SU-DHL-6 (cell line): ENCODE measurements at regions not wholly inside any gene's neighbourhood (a gene's known extent, or its start where the extent isn't known, plus 50 kb on each side); places are given as distances from the start of the nearest gene placed in this dataset.

Source experiments
- H2AFZ ChIP-seq: fragments of 200-600 bp; sonication (generic); 2 replicates; pipeline ENCODE4 v1.6.1; 2014; ENCODE audit warnings: low read depth, mild to moderate bottlenecking, moderate library complexity, mixed read lengths, antibody characterized with exemption, low read length; ENCODE audit not compliant: severe bottlenecking
- H3F3A ChIP-seq: fragments of 200-600 bp; shearing (Covaris generic); 2 replicates; pipeline ENCODE4 v1.6.0; 2016; ENCODE audit warnings: antibody characterized with exemption, mild to moderate bottlenecking; ENCODE audit not compliant: insufficient read depth
- H3K27ac ChIP-seq: fragments of 200-600 bp; sonication (generic); 2 replicates; pipeline ENCODE4 v1.5.1; 2016; ENCODE audit warnings: low read depth, mild to moderate bottlenecking, low read length, moderate library complexity, mixed read lengths
- H3K27me3 ChIP-seq: fragments of 200-600 bp; sonication (generic), shearing (Covaris generic); 2 replicates; pipeline ENCODE4 v1.6.0; 2014; ENCODE audit warnings: mild to moderate bottlenecking, low read length
- H3K36me3 ChIP-seq: fragments of 200-600 bp; sonication (generic); 2 replicates; pipeline ENCODE4 v1.6.1; 2014; ENCODE audit warnings: mild to moderate bottlenecking, low read length, mixed read lengths
- H3K4me2 ChIP-seq: fragments of 300-600, 200-600 bp; shearing (Covaris generic), sonication (generic); 2 replicates; pipeline ENCODE4 v1.6.0; 2014; ENCODE audit warnings: low read length, low read depth, mild to moderate bottlenecking; ENCODE audit not compliant: poor library complexity, severe bottlenecking
- H3K4me3 ChIP-seq: fragments of 200-600 bp; sonication (generic); 2 replicates; pipeline ENCODE4 v1.5.1; 2014; ENCODE audit warnings: antibody characterized with exemption, low read length, mild to moderate bottlenecking, mixed read lengths; ENCODE audit not compliant: insufficient read depth, poor library complexity, severe bottlenecking
- H3K79me2 ChIP-seq: fragments of 200-600 bp; sonication (generic); 2 replicates; pipeline ENCODE4 v1.6.1; 2014; ENCODE audit warnings: mild to moderate bottlenecking, low read length, moderate library complexity; ENCODE audit not compliant: insufficient read depth
- H3K9ac ChIP-seq: fragments of 200-600 bp; sonication (generic); 2 replicates; pipeline ENCODE4 v1.7.0; 2014; ENCODE audit warnings: mild to moderate bottlenecking, low read length
- H3K9me2 ChIP-seq: fragments of 200-600 bp; sonication (generic); replicated peaks from 2 replicates; pipeline ENCODE4 v1.6.1; 2014; ENCODE audit warnings: low read length; ENCODE audit not compliant: insufficient read depth
- H3K9me3 ChIP-seq: fragments of 200-600 bp; sonication (generic); 2 replicates; pipeline ENCODE4 v1.6.1; 2014; ENCODE audit warnings: low read length, mixed read lengths; ENCODE audit not compliant: insufficient read depth
- H4K20me1 ChIP-seq: fragments of 200-600 bp; sonication (generic); 2 replicates; pipeline ENCODE4 v1.6.1; 2014; ENCODE audit warnings: low read depth, mild to moderate bottlenecking, antibody characterized with exemption, low read length, moderate library complexity, mixed read lengths
- EZH2phosphoT487 ChIP-seq: fragments of 200-600 bp; sonication (generic), shearing (Covaris generic); conservative IDR thresholded peaks from 2 replicates; pipeline ENCODE4 v1.6.1; 2018; ENCODE audit warnings: mild to moderate bottlenecking, antibody characterized with exemption, low read length, moderate library complexity, mixed read lengths
- TF ChIP-seq, protein P1 (sequence below): fragments of 200-600 bp; sonication (generic); IDR thresholded peaks from one replicate; pipeline ENCODE4 v1.5.1; 2017; ENCODE audit warnings: antibody characterized with exemption, mild to moderate bottlenecking, low read length, moderate library complexity; ENCODE audit not compliant: insufficient read depth, poor library complexity, severe bottlenecking

DNA sequence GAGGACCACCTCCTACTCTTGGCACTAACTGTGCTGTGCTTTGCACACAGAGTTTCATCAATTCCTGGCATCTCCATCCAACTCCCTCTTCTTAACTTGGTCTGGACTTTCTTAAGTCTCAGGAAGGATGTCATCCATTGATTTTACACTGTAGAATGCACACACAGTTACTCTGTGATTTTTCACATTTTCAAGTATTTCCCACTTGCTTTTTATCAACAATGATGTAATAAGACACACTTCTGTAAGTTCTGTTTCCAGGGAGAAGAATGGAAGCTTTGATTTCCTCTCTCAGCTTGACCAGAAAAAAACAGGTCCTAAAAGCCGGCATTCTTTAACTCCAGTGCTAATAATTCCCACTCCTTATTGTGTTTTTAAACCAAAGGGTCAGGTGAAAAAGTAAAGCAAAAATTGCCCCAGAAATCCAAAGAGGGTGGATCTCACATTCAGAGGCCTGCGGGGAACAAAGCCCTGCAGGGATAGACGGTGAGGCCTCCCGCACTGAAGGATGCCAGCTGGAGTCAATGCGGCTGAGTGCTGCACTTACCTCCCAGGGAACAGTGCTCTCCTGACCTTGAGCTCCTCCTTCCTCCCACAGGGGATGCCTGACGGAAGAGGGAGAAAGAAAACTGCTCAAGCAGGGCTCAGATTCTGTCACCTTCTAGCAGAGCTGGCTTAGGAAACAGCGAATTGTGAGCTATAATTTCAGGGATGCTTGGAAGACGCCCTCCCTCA, 83.1 kb downstream of the PDCL3 start:
- Histone ChIP-seq H3K9me3 (no peaks in the 10 kb centered on the region), H3K27me3 (no peaks in the 10 kb centered on the region), H4K20me1 (no peaks in the 10 kb centered on the region), H3K9ac (no peak overlapping the region), H3K36me3 (no peaks in the 10 kb centered on the region), H3K4me2 (no peak overlapping the region), H3K27ac (no peak overlapping the region), H3F3A (no peaks in the 10 kb centered on the region), H2AFZ (no peak overlapping the region), H3K79me2 (no peaks in the 10 kb centered on the region), H3K4me3 (no peak overlapping the region), H3K9me2 (no peaks in the 10 kb centered on the region)
- TF ChIP-seq EZH2phosphoT487: no peak
- TF ChIP-seq, protein P1, sequence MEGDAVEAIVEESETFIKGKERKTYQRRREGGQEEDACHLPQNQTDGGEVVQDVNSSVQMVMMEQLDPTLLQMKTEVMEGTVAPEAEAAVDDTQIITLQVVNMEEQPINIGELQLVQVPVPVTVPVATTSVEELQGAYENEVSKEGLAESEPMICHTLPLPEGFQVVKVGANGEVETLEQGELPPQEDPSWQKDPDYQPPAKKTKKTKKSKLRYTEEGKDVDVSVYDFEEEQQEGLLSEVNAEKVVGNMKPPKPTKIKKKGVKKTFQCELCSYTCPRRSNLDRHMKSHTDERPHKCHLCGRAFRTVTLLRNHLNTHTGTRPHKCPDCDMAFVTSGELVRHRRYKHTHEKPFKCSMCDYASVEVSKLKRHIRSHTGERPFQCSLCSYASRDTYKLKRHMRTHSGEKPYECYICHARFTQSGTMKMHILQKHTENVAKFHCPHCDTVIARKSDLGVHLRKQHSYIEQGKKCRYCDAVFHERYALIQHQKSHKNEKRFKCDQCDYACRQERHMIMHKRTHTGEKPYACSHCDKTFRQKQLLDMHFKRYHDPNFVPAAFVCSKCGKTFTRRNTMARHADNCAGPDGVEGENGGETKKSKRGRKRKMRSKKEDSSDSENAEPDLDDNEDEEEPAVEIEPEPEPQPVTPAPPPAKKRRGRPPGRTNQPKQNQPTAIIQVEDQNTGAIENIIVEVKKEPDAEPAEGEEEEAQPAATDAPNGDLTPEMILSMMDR: no peak

DNA sequence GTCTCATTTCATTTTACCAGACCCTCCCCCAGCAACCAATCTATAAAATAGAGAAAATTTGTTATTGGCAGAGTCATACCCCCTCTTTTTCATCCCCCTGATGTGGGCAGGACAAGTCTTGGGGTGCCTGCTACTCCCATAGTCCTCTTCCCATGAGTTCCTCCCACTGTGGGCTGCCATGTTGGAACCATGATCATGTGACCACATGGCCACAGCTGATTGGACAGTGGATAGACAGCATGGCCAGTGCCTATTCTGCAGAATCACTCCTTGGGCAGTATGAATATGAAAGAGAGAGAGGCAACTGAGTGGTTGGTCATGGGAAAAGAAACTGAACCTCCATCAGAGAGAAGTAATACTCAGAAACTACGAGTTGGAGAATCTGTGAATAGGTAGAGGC, 84.9 kb downstream of the PDCL3 start:
- Histone ChIP-seq H3K27me3 (no peaks in the 10 kb centered on the region), H3K9me3 (no peaks in the 10 kb centered on the region), H4K20me1 (no peaks in the 10 kb centered on the region), H3K9me2 (no peaks in the 10 kb centered on the region), H2AFZ (no peak overlapping the region), H3K79me2 (no peaks in the 10 kb centered on the region), H3F3A (no peaks in the 10 kb centered on the region), H3K9ac (no peak overlapping the region), H3K4me2 (no peak overlapping the region), H3K27ac (no peak overlapping the region), H3K36me3 (no peaks in the 10 kb centered on the region), H3K4me3 (no peak overlapping the region)
- TF ChIP-seq EZH2phosphoT487: no peak
- TF ChIP-seq, protein P1: no peak

DNA sequence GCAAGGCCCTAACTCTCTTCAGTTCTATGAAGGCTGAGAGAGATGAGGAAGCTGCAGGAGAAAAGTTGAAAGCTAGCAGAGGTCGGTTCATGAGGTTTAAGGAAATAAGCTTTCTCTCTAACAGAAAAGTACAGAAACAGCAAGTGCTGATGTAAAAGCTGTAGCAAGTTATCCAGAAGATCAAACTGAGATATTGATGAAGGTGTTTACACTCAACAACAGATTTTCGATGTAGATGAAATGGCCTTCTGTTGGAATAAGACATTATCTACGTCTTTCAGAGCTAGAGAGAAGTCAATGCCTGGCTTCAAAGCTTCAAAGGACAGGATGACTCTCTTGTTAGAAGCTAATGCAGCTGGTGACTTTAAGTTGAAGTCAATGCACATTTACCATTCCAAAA, 87.4 kb downstream of the PDCL3 start:
- no peaks in the 10 kb centered on the region for H3K36me3 ChIP-seq
- no peak overlapping the region for H2AFZ ChIP-seq
- no peaks in the 10 kb centered on the region for H3K9me3 ChIP-seq
- no peaks in the 10 kb centered on the region for H3K79me2 ChIP-seq
- no peaks in the 10 kb centered on the region for H4K20me1 ChIP-seq
- H3K27me3 ChIP-seq: no peaks in the 10 kb centered on the region
- H3K9ac ChIP-seq: no peak overlapping the region
- no peak overlapping the region for H3K27ac ChIP-seq
- no peak for TF ChIP-seq EZH2phosphoT487
- TF ChIP-seq, protein P1: no peak
- no peaks in the 10 kb centered on the region for H3F3A ChIP-seq
- H3K4me3 ChIP-seq: no peak overlapping the region
- H3K9me2 ChIP-seq: no peaks in the 10 kb centered on the region
- H3K4me2 ChIP-seq: no peak overlapping the region
